OCI-M2 (cell line): ENCODE measurements at regions not wholly inside any gene's neighbourhood (a gene's known extent, or its start where the extent isn't known, plus 50 kb on each side); places are given as distances from the start of the nearest gene placed in this dataset.

ENCODE experiments used
- DNase-seq: peaks from one replicate; lab custom pipeline; 2025; ENCODE audit not compliant: unreplicated experiment; lab: John Stamatoyannopoulos, UW

- DNase-seq, result no peak
Observed at GRCh38 chr5:175805256-175806011, 65.9 kb upstream of the CPLX2 start.

DNA sequence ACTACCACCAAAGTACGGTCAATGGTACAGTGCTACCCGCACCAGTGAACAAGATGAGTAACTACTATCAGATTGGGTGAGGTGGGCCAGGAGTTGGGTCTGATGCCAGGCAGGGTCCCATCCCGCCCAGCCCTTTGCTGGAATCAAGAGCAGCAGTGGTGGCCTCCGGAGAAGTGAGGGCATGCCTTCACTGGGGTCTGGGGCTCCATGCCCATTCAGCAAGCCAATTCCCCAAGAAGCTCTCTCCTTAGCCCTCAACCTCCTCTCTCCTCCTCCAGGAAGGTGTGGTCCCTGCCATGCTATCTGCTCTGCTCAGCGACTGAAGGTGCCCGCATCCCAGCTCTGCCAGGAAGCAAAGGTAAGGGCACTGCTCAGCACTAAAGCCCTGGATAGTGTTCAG is 62.7 kb upstream of the CPLX2 start:
- DNase-seq, result no peak

DNA sequence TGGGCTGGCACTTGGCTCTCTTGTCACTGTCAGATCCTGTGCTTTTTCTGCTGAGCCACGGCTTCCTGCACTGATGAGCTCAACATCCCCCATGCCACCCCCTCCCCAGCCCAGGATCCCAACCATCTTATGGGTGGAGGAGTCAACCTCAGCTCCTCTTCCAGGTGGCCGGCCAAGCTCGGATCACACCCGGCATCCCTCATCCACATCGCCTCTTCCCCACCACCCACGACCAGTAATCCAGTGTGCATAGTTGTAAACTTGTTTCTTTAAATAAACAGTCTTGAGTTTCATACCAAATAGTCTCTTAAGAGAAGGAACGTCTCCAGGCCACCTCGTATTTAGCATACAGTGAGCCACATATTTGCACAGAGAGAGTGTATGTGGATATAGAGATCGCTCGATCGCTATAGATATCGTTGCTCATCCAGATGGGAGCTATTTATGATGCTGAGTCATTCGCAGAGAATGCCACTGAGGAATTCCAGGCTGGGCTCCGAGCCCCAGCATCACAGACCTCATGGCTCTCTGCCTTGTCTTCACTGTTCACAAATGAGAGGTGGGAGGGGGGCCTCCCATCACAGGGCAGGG is 61.8 kb upstream of the CPLX2 start:
- DNase-seq, result no peak

- DNase-seq, result no peak
Observed at GRCh38 chr5:175810457-175810856, 60.9 kb upstream of the CPLX2 start.

DNA sequence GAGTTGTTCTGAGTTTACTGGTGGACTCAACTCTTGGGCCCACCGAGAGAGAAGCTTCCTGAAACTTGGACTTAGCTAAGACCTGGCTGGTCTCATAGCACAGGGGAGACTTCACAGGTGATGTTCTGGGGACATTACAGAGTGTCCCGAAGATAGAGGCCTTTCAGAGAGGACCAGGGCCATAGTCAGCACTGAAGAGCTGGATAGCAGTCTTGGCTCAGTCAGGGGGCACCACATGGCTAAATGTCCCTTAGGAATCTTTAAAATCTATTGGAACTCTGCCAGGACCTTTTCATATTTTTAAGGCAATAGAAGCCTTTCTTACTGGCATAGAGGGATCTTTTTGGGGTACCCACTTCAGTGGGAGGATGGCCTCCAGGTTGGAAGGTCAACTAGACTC is 59.8 kb upstream of the CPLX2 start:
- no peak for DNase-seq

DNA sequence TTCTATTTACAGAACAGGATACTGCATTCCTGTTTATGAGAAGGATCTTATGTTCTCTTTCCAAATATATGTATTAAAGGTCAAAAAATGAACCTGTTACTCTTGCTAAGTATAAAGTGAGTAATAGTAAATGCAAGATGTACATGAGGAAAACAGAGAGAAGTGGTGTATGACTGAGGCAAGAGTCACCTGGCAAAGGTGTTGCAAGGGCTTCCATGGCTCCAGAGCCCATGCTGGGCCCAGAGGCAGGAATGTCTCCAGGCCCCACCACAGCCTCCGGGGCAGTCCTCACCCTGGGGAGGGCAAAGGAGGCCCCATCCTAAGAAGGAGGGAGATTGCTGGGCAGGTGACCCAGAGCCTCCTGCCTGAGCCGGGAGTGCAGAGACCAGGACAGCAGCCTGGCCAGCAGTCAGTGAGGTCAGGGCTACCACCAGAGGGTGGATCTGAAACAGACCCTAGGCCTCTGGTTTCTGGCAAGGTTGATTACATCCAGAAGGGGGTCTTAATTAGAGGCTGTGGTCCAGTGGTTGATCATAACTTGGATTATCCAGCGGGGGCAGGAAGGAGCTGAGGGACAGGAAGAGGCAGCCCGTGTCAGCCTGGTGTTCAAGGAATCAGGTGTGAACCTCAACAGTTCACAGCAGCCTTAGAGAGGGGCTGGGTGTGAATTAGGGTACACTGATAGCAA is 57.3 kb upstream of the CPLX2 start:
- no peak for DNase-seq

DNA sequence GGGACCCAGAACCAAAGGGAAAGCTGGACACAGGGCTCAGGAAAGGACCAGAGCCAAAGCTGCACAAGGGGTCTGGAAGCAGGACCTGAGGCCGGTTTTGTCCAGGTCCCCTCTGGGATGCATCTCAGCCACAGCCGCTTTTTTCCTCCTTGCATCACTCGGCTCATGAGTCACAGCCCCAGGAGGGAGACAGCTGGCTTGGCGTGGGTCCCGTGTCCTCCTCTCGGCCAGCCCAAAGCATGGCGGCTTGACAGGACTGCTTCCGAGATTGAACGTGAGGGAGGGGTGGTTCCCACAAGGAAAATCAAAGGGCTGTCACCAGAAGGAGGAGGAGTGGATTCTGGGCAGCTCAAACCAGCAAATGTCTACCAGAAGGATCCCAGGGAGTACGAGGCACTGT is 56.7 kb upstream of the CPLX2 start:
- no peak for DNase-seq

- no peak for DNase-seq
Observed at GRCh38 chr5:175815126-175815913, 56.1 kb upstream of the CPLX2 start.

DNA sequence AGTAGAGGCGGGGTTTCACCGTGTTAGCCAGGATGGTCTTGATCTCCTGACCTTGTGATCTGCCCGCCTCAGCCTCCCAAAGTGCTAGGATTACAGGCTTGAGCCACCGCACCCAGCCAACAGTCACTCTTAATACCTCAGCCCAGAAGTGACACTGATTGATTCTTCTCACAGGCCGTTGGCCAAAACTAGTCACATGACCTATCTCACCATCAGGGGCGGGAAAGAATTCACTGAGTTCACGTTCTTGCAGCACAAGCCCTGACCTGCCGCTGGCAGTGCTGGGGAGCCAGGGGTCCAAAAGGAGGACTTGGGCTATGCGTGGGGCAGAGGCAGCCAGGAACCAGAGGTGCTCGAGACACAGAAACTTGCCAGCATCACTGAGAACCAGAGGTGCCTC is 55.0 kb upstream of the CPLX2 start:
- no peak for DNase-seq

GRCh38 chr5:175819090-175819425 is 52.3 kb upstream of the CPLX2 start:
- DNase-seq, result no peak

- DNase-seq, result no peak
Observed at GRCh38 chr5:175820230-175820629, 51.1 kb upstream of the CPLX2 start.
